ENCODE measurements at regions not wholly inside any gene's neighbourhood (a gene's known extent, or its start where the extent isn't known, plus 50 kb on each side); places are given as distances from the start of the nearest gene placed in this dataset.
"Not testable (repeated sequence)": the region's sequence is repeated elsewhere in the genome, so short reads cannot be mapped to it uniquely, and the experiment has no call there.

DNA sequence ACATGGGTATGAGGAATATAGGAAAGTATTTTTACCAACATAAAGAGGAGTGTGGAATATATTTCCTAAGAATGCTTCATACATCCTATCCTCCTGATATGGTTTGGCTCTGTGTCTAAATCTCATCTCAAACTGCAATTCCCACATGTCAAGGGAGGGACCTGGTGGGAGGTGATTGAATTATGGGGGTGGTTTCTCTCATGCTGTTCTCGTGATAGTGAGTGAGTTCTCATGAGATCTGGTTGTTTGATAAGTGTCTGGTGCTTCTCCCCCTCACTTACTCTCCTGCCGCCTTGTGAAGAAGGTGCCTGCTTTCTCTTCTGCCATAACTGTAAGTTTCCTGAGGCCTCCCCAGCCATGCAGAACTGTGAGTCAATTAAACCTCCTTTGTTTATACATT is 62.2 kb upstream of the CYRIA start:
- not testable (repeated sequence) for DNase-seq (ENCODE audit: low read depth in 3 of 3)

DNA sequence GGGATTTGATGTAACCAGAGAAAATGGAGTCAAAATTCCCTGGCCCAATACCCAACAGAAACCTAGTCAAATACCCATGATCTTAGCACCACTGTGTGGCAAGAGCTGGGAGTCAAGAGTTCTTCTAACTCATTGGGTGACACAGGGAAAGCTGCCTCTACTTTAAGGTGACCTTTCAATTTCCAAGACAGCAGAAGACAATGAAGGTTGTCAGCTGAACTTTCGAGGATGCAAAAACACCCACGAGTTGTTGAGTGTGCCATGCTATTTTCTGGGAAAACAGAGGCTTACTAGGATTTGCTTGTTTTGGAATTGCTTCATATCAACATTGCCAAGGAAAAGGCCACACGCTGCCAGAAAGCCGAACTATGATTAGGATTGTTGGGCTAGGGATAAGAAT is 61.6 kb upstream of the CYRIA start:
- DNase-seq (ENCODE audit: low read depth in 3 of 3), result no peak

- no peak for DNase-seq (ENCODE audit: low read depth in 3 of 3)
Measured at GRCh38 chr2:16726577-16726976, 60.9 kb upstream of the CYRIA start.

DNA sequence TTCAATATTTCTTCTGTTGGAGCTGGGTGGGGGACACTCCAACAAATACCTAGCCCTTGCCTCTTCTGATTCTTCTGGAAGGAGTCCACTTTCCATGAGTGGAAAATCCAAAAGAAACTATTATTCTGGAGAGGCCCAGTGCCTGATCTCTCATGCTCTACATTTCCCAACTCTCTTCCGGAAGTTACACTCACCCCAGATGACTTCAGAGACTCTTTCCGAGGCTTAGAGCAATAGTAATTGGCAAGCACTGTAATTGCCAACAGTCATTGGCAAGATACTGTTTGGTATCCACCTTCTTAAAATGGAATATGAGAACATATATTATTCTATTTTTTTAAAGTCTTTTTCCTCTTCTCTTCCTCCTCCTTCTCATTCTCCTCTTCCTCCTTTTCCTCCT is 60.5 kb upstream of the CYRIA start:
- no peak for DNase-seq (ENCODE audit: low read depth in 3 of 3)

- DNase-seq (ENCODE audit: low read depth in 3 of 3), result no peak
Measured at GRCh38 chr2:16725549-16725948, 59.9 kb upstream of the CYRIA start.

DNA sequence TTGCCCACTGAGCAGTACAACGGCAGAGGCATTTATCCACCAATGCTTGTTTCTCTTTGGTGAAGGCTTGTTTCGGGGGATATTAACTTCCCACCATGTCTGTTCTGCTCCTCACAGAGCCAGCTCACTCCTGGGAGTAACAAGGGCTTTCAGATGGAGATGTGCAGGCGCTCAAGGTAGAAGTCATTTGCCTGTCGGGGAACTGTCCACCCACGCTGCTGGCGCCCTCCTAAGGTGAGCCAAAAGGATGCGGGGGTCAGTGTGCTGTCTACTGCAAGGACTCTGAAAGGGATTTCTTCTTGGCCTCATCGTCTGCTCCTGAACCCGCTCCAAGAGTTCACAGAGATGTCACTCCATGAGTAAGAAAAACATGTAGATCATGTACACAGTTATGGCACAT is 57.0 kb upstream of the CYRIA start:
- DNase-seq (ENCODE audit: low read depth in 3 of 3), result no peak

DNA sequence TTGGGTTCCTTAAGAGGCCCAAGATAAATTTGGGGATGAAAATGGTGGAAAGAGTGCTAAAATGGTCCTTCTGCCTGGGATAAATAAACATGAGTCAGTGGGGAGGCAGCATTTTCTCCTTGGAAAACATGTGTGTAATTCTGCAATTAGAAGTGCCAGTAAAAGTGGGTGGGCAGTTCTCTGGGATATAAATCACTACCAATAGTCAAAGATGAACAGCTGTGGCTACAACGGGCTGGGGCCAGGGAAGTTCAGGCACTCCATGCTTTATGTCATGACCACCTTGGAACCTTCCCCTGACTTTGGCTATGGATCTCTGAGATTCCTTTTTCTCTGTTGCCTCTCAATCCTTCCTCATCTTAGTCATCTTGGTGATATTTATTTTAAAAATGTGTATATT is 56.5 kb upstream of the CYRIA start:
- DNase-seq (ENCODE audit: low read depth in 3 of 3), result no peak

DNA sequence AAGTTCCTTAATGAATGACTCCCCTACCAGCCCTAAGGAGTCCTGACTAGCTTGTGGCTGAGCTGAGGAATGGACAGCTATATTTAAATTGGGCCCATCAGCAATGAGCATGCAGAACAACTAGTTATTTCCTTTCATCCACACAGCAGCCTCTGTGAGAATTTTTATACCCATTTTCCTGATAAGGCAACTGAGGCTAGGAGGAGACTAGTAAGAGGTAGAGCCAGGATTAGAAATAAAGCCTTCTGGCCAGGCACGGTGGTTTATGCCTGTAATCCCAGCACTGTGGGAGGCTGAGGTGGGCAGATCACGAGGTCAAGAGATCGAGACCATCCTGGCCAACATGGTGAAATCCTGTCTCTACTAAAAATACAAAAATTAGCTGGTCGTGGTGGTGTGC is 55.9 kb upstream of the CYRIA start:
- not testable (repeated sequence) for DNase-seq (ENCODE audit: low read depth in 3 of 3)

GRCh38 chr2:16720737-16721136 is 55.1 kb upstream of the CYRIA start:
- DNase-seq (ENCODE audit: low read depth in 3 of 3), result not testable (repeated sequence)

GRCh38 chr2:16719485-16719808 is 53.8 kb upstream of the CYRIA start:
- DNase-seq (ENCODE audit: low read depth in 3 of 3), result no peak

GRCh38 chr2:16718576-16719484 is 53.2 kb upstream of the CYRIA start:
- DNase-seq (ENCODE audit: low read depth in 3 of 3), result no peak

DNA sequence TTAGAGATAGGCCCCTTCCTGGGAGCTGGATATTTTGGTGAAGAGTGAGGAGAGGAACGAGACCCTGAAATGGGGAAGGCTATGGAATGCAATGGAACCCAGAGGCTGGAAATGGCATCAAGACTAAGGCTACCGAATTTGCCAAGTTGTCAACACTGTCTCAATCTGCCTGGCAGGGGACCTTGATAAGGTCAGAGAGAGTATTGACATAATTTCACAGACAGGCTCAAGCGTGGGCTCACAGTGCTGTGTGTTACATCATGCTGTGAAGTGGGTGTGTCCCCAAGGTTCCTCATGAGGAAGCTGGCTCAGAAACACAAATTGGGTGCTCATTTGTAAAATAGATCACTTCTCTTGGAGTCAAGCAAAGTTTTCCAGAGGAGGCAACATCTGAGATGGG is 51.8 kb upstream of the CYRIA start:
- no peak for DNase-seq (ENCODE audit: low read depth in 3 of 3)

- DNase-seq (ENCODE audit: low read depth in 3 of 3), result no peak
Measured at GRCh38 chr2:16716944-16717343, 51.3 kb upstream of the CYRIA start.

DNA sequence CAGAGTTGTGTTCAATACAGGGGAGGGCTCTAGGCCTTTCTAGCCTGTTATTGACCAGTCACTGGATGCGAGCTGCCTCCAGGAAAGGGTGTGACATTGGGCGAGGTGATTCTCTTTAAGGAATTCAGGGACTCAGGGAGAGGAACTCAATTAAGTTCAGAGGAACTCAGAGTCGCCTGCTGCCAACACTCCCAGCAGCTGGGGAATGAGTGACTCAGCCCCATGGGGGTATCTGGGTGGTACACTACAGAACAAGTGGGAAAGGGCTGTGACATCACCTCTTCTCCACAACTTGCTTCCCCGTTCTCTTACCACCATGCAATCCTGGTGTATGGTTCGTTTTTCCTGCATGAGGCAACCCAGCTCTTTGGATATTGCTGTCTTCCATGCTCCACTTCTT is 50.4 kb upstream of the CYRIA start:
- DNase-seq (ENCODE audit: low read depth in 3 of 3), result no peak
